NCI-H1694 treated with DMSO at 0.1 percent for 48 hours (cell line): ENCODE measurements at regions not wholly inside any gene's neighbourhood (a gene's known extent, or its start where the extent isn't known, plus 50 kb on each side); places are given as distances from the start of the nearest gene placed in this dataset.
"Not testable (repeated sequence)": the region's sequence is repeated elsewhere in the genome, so short reads cannot be mapped to it uniquely, and the experiment has no call there.

Experiments
- DNase-seq: peaks from one replicate; lab custom pipeline; 2025; lab: John Stamatoyannopoulos, UW

GRCh38 chr2:60356346-60356745 lies 197.1 kb downstream of the BCL11A start:
- no peak for DNase-seq

DNA sequence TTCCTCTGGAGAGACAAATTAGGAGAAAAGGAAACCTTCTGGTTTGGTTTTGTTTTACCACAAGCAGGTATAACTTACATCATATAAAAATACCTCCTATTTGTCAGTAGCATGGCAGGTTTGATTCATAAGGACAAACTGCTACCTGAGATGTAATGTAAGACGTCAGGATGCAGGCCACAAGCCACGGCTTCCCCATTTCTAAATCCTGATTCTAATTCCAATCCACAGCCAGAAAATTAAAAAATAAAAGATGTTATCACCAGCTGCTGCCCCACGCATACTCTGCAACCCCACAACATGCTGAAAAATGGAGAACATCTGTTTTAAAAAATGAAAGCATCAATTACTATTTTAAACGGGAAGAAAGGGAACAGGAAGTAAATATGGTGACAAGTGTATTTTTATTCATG lies 197.6 kb downstream of the BCL11A start:
- DNase-seq = no peak

- no peak for DNase-seq
Observed at GRCh38 chr2:60354713-60355112, 198.7 kb downstream of the BCL11A start.

- no peak for DNase-seq
Observed at GRCh38 chr2:60353863-60354262, 199.6 kb downstream of the BCL11A start.

- no peak for DNase-seq
Observed at GRCh38 chr2:60353406-60353800, 200.1 kb downstream of the BCL11A start.

GRCh38 chr2:60352491-60353405 lies 200.7 kb downstream of the BCL11A start:
- DNase-seq = no peak

GRCh38 chr2:60351802-60352201 lies 201.7 kb downstream of the BCL11A start:
- DNase-seq = no peak

- no peak for DNase-seq
Observed at GRCh38 chr2:60351321-60351720, 202.1 kb downstream of the BCL11A start.

DNA sequence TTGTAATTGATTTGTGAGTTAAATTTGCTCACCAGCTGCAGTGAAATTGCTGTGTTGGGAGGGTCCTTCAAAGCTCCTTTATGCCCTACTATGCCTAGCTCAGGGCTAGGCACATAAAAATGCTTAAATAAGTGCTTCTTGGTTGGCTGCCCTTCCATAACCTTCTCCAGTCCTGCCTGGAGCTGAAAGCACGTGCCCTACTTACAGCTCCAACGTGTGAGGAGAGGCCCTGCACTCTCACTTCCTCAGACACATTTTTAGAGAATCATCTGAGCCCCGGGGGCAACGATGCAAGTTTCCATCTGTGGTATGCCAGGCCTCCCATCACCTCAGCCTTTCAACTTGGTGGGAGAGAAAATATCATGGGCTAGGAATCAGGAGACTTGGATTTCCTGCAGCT lies 202.7 kb downstream of the BCL11A start:
- no peak for DNase-seq

DNA sequence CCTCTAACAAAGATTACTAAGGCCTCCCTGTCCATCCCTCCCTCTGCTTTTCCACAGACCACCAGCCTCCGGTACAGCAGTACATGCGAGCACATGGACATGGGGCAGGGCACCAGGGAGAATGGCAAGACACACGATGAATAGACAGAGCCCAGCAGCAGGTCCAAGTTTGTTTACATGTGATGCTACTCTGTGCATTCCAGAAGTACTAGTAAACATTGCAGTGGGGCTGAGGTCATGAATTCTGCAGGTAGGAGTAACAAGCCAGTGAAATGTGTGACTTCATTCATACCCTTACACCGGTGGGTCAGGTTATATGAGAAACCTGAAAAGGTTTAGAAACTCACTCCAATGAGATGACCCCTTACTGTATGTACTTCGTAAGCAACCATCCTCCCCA lies 205.7 kb downstream of the BCL11A start:
- no peak for DNase-seq

- DNase-seq = not testable (repeated sequence)
Observed at GRCh38 chr2:60342491-60342890, 211.0 kb downstream of the BCL11A start.

- no peak for DNase-seq
Observed at GRCh38 chr2:60341151-60341550, 212.3 kb downstream of the BCL11A start.

DNA sequence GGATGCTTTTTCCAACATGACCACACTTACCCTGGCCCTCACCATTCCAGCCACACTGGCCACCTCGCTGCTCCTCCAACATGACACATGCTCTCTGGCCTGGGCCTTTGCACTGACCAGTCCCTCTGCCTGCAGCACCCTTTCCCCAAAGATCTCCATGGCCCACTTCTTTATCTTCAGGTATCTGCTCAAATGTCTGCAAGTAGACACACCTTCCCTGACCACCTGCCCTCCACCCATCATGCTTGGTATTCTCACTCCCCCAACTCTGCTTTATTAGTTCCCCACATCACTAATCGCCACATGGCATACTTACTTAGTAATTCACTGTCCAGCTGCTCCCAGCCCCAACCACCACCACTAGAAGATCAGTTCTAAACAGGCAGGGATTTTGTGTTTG lies 214.2 kb downstream of the BCL11A start:
- DNase-seq = no peak

- no peak for DNase-seq
Observed at GRCh38 chr2:60337142-60337497, 216.3 kb downstream of the BCL11A start.

DNA sequence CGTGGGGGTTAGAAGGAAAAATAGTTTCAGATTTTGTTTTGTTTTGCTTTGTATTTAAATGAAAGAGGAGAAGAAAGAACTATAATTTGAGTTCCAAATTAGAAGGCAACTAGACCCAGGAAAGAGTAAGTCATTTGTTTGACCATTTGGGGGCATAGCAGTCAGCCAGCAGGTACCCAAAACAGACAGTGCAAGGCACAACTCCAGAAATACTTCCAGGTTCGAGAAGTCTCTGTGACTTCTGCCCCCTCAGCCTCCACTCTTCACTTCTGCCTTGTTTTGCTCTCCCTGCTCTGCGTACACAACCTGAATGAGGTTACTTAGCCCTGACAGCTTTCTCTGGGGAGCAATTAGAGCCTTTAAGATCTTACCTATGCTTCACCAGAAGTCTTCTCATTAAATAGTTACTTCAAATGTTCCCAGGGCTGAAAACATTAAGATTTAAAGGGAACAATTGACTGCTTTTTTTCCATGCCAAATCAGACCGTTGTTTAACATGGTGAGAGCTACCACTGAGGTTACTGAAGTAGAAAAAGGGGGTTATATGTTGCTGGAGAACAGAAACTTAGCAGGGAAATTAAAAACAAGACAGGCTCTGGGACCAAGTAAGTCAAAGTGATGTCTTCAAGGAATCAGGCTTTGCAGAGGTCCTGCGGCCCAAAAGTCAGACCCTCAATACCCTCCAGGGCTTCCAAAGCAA lies 216.9 kb downstream of the BCL11A start:
- no peak for DNase-seq

GRCh38 chr2:60335533-60336237 lies 217.8 kb downstream of the BCL11A start:
- DNase-seq = no peak

GRCh38 chr2:60334610-60335009 lies 218.8 kb downstream of the BCL11A start:
- DNase-seq = no peak

GRCh38 chr2:60333264-60333663 lies 220.2 kb downstream of the BCL11A start:
- no peak for DNase-seq

GRCh38 chr2:60331115-60331809 lies 222.2 kb downstream of the BCL11A start:
- DNase-seq = no peak

- no peak for DNase-seq
Observed at GRCh38 chr2:60329225-60329624, 224.2 kb downstream of the BCL11A start.

DNA sequence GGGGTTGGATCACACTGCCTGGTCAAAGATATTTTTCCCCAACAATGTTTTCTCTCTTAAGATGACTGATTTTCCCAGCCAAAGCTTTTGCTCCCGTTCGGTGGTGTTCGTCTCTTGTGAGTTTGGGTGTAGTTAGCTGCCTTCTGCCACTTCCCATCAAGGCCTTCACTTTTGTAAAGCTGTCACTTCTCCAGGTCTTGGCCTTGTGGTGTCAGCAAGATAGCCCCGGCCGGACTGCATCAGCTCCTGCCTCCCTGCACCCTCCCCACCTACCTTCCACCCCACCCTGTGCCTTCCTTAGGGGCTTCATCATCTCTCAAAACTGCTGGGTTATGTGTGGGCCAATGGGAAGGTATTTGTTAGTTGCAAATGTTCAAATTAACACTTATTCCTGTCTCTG lies 228.9 kb downstream of the BCL11A start:
- DNase-seq = no peak

DNA sequence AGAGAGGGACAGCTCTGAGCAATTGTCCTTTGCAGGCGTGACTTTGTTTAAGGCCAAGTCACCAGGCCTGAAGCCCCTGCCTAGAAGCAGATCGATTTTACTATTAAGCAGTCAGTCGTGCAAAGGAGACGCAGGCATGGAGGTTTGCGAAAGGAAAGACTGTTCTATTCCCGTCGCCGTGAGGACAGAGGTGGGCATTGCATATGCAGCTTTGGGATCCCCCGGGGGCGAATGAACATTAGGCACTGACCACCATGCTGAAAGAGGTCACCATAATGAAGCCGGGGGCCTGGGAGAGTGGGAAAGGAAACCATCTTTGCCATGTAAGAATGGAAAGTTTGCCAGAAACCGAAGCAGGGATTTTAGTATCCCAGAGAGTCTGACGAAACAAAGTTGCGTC lies 231.6 kb downstream of the BCL11A start:
- no peak for DNase-seq
